Adrenal gland (tissue), 5 donors: ENCODE measurements at regions not wholly inside any gene's neighbourhood (a gene's known extent, or its start where the extent isn't known, plus 50 kb on each side); places are given as distances from the start of the nearest gene placed in this dataset.

Experiments used
- CTCF ChIP-seq, 6 experiments: fragments of 450-650 bp in 4 of 6; fragments of 200-600 bp in 2 of 6; sonication (generic) in 1 of 6; IDR thresholded peaks; 1 replicate in 5 of 6; 2 replicates in 1 of 6; pipeline versions ENCODE4 v1.5.1 to v1.8.0; 2016 to 2021; ENCODE audit warnings: antibody characterized with exemption in 6 of 6, mild to moderate bottlenecking in 2 of 6, moderate library complexity in 1 of 6
- POLR2A ChIP-seq, 2 donors: fragments of 450-650 bp; IDR thresholded peaks; one replicate each; pipeline ENCODE4 v1.6.1; 2017; ENCODE audit warnings: antibody characterized with exemption in 2 of 2, mild to moderate bottlenecking in 2 of 2, moderate library complexity in 1 of 2
- donor health status: DM: no; HTN: no; CAD: no.

- TF ChIP-seq CTCF (IDR thresholded peaks at IDR 0.05), result no peak
- TF ChIP-seq POLR2A (IDR thresholded peaks at IDR 0.05), result no peak
Measured at GRCh38 chr13:33707449-33707848, 110.5 kb upstream of the RFC3 start.
